ENCODE measurements at regions not wholly inside any gene's neighbourhood (a gene's known extent, or its start where the extent isn't known, plus 50 kb on each side); places are given as distances from the start of the nearest gene placed in this dataset.

DNA sequence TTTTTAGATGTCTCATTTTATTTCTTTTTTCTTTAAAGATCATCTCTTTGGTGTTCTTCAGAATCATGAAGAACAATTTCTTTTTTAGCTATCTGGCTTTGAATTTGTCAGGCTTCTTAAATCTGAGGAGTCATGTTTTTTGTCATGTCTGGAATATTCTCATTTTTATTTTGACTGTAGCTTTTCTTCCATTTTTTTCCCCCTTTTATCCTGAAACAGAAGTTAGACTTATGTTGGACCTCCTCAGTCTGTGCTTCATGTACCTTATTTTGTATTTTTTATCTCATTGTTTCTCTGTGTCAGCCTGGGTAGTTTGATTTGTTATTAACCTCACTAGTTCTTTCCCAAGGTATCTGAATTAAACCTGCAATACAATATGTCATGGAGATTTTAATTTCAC is 319.2 kb upstream of the ADGRL4 start:
- TF ChIP-seq FOXP2 (optimal IDR thresholded peaks at IDR 0.05; ENCODE audit: control extremely low read depth, extremely low read length, insufficient read depth) (no peak), POLR2AphosphoS5 (IDR thresholded peaks at IDR 0.05; ENCODE audit: borderline replicate concordance, low read depth, low read length) (no peak), EZH2 (IDR thresholded peaks at IDR 0.05) (no peak)

DNA sequence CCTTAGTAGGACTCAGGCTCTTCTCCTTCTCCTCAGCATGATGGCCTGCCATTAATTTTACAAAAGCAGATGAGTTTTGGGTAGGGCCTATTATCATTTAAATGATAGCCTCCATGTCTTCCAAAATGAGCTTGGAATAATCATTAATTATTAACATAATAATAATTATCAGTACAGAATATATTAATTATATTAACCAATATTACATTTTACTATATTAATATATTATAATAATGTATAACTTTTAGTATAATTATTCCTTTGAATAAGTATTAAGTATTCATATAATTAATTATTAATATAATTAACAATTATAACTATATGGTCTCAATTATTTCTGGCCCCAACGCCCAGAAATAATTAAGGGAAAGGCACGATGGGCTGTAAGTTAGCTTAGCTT is 318.6 kb upstream of the ADGRL4 start:
- TF ChIP-seq POLR2AphosphoS5 (IDR thresholded peaks at IDR 0.05; ENCODE audit: borderline replicate concordance, low read depth, low read length): no peak
- TF ChIP-seq FOXP2 (optimal IDR thresholded peaks at IDR 0.05; ENCODE audit: control extremely low read depth, extremely low read length, insufficient read depth): no peak
- TF ChIP-seq EZH2 (IDR thresholded peaks at IDR 0.05): no peak
- Histone ChIP-seq H3K4me3 (no peak overlapping the region), H3K9ac (ENCODE audit: insufficient read length) (no peak overlapping the region), H3K9me3 (ENCODE audit: low read depth, low read length) (no peaks in the 10 kb centered on the region; the same call in 1 of the 2 replicates), H3K27ac (no peak overlapping the region), H3K36me3 (ENCODE audit: insufficient read depth, low read length) (no peaks in the 10 kb centered on the region)
- DNase-seq (ENCODE audit: low read depth, low spot score): no peak

More for the DNA sequence above, 319.2 kb upstream of the ADGRL4 start:
- Histone ChIP-seq H3K9ac (ENCODE audit: insufficient read length) (no peak overlapping the region), H3K9me3 (ENCODE audit: low read depth, low read length) (no peaks in the 10 kb centered on the region; the same call in 1 of the 2 replicates), H3K36me3 (ENCODE audit: insufficient read depth, low read length) (no peaks in the 10 kb centered on the region), H3K27ac (no peak overlapping the region), H3K4me3 (no peak overlapping the region)
- no peak for DNase-seq (ENCODE audit: low read depth, low spot score)

GRCh38 chr1:79323239-79324025 is 316.9 kb upstream of the ADGRL4 start:
- Histone ChIP-seq H3K9ac (ENCODE audit: insufficient read length) (no peak overlapping the region), H3K36me3 (ENCODE audit: insufficient read depth, low read length) (no peaks in the 10 kb centered on the region), H3K27ac (no peak overlapping the region), H3K4me3 (no peak overlapping the region), H3K9me3 (ENCODE audit: low read depth, low read length) (no peaks in the 10 kb centered on the region; the same call in 1 of the 2 replicates)
- no peak for TF ChIP-seq FOXP2 (optimal IDR thresholded peaks at IDR 0.05; ENCODE audit: control extremely low read depth, extremely low read length, insufficient read depth)
- TF ChIP-seq EZH2 (IDR thresholded peaks at IDR 0.05): no peak
- no peak for TF ChIP-seq POLR2AphosphoS5 (IDR thresholded peaks at IDR 0.05; ENCODE audit: borderline replicate concordance, low read depth, low read length)
- DNase-seq (ENCODE audit: low read depth, low spot score): no peak

DNA sequence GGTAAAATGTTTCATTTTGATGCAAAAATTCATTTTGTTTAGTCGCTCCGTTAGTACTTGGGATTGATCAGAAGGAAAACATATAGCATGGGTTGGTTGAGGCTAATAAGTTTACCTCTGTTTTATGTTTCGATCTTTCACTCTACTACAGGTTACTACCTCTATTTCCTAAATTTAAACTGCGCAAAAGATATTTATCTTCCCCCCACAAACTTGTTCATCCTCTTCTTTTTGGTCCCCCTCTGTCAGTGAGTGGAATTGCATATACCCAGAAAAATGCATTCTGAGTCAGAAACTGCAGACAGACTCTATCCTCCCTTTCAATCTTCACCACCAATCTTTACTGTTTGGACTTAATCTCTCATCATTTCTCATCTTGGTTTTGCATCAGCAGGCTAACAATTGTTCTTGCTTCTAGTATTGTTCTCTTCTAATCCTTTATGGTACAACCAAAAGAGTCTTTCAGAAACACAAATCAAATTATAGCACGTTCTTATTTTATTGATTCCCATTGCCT is 316.0 kb upstream of the ADGRL4 start:
- Histone ChIP-seq H3K36me3 (ENCODE audit: insufficient read depth, low read length) (no peaks in the 10 kb centered on the region), H3K27ac (no peak overlapping the region), H3K9ac (ENCODE audit: insufficient read length) (no peak overlapping the region), H3K9me3 (ENCODE audit: low read depth, low read length) (no peaks in the 10 kb centered on the region; the same call in 1 of the 2 replicates), H3K4me3 (no peak overlapping the region)
- TF ChIP-seq EZH2 (IDR thresholded peaks at IDR 0.05): no peak
- TF ChIP-seq POLR2AphosphoS5 (IDR thresholded peaks at IDR 0.05; ENCODE audit: borderline replicate concordance, low read depth, low read length): no peak
- no peak for TF ChIP-seq FOXP2 (optimal IDR thresholded peaks at IDR 0.05; ENCODE audit: control extremely low read depth, extremely low read length, insufficient read depth)
- DNase-seq (ENCODE audit: low read depth, low spot score): no peak

DNA sequence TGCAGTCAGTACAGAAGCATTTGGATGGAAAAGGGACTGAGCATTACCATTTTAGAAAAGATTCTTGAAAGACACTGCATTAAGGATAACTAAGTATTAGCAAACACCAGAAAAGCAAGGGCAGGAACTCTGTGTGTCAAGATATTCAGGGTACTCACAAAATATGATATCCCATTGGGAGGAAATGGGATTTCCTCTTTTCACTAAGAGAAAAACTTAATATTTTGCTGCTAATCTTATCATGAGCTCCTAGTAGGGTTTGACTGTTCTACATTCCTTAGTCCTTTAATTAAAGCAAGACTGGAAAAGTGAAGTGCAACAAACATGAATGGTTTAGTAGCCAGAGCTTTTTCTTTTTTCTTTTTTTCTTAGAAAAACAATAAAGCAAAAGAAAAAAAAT is 305.9 kb upstream of the ADGRL4 start:
- Histone ChIP-seq H3K9ac (ENCODE audit: insufficient read length) (no peak overlapping the region), H3K4me3 (no peak overlapping the region), H3K36me3 (ENCODE audit: insufficient read depth, low read length) (no peaks in the 10 kb centered on the region), H3K9me3 (ENCODE audit: low read depth, low read length) (no peaks in the 10 kb centered on the region), H3K27ac (no peak overlapping the region)
- no peak for DNase-seq (ENCODE audit: low read depth, low spot score)
- no peak for TF ChIP-seq FOXP2 (optimal IDR thresholded peaks at IDR 0.05; ENCODE audit: control extremely low read depth, extremely low read length, insufficient read depth)
- TF ChIP-seq POLR2AphosphoS5 (IDR thresholded peaks at IDR 0.05; ENCODE audit: borderline replicate concordance, low read depth, low read length): no peak
- no peak for TF ChIP-seq EZH2 (IDR thresholded peaks at IDR 0.05)

DNA sequence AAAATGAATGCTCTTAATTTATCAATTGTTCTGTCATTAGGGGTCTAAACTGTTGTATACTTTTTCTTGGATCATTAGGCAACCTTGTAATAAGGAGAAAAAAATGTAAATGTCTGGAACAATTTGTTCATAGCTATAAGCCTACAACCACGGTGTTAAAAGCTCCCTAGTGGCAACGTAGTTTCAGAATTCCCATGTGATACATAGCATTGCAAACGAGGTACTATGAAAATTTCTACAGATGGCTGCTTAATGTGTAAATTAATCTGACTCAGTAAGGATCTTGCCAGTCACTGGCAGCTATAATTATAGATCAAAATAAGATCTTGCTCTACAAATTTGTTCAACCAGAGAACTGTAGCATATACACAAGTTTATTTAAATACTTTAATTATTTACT is 304.1 kb upstream of the ADGRL4 start:
- Histone ChIP-seq H3K36me3 (ENCODE audit: insufficient read depth, low read length) (no peaks in the 10 kb centered on the region), H3K4me3 (no peak overlapping the region), H3K9ac (ENCODE audit: insufficient read length) (no peak overlapping the region), H3K9me3 (ENCODE audit: low read depth, low read length) (no peaks in the 10 kb centered on the region), H3K27ac (no peak overlapping the region)
- TF ChIP-seq FOXP2 (optimal IDR thresholded peaks at IDR 0.05; ENCODE audit: control extremely low read depth, extremely low read length, insufficient read depth) (no peak), EZH2 (IDR thresholded peaks at IDR 0.05) (no peak), POLR2AphosphoS5 (IDR thresholded peaks at IDR 0.05; ENCODE audit: borderline replicate concordance, low read depth, low read length) (no peak)
- DNase-seq (ENCODE audit: low read depth, low spot score): no peak

GRCh38 chr1:79304131-79304530 is 297.6 kb upstream of the ADGRL4 start:
- Histone ChIP-seq H3K36me3 (ENCODE audit: insufficient read depth, low read length) (no peaks in the 10 kb centered on the region), H3K4me3 (peak overlapping the region; percentile 8; the same call in 1 of the 2 replicates), H3K9ac (ENCODE audit: insufficient read length) (no peak overlapping the region), H3K27ac (0 out of 2 replicates have a peak overlapping the region, but pooled peaks have one; percentile 1), H3K9me3 (ENCODE audit: low read depth, low read length) (no peaks in the 10 kb centered on the region)
- DNase-seq (ENCODE audit: low read depth, low spot score): no peak
- no peak for TF ChIP-seq EZH2 (IDR thresholded peaks at IDR 0.05)
- TF ChIP-seq FOXP2 (optimal IDR thresholded peaks at IDR 0.05; ENCODE audit: control extremely low read depth, extremely low read length, insufficient read depth): no peak

- no peak for TF ChIP-seq EZH2 (IDR thresholded peaks at IDR 0.05)
- Histone ChIP-seq H3K27ac (peak overlapping the region; percentile 4; the same call in 1 of the 2 replicates), H3K9me3 (ENCODE audit: low read depth, low read length) (no peaks in the 10 kb centered on the region)
Observed at GRCh38 chr1:79303040-79303439, 296.5 kb upstream of the ADGRL4 start.

More at GRCh38 chr1:79303040-79303439, 296.5 kb upstream of the ADGRL4 start:
- DNase-seq (ENCODE audit: low read depth, low spot score): no peak
- H3K36me3 ChIP-seq (ENCODE audit: insufficient read depth, low read length): no peaks in the 10 kb centered on the region
- H3K9ac ChIP-seq (ENCODE audit: insufficient read length): no peak overlapping the region
- no peak overlapping the region for H3K4me3 ChIP-seq

All from SK-N-MC (cell line).